Cardiac septum (tissue), 1 donor: ENCODE measurements at regions not wholly inside any gene's neighbourhood (a gene's known extent, or its start where the extent isn't known, plus 50 kb on each side); places are given as distances from the start of the nearest gene placed in this dataset.

Experiments used
- DNase-seq: peaks from one replicate; pipeline ENCODE4 v3.0.0-alpha.2; 2020; ENCODE audit warnings: low spot score
- intact Hi-C: fragments of 100-400 bp; cut with DNase I; formaldehyde crosslinking; loops from one replicate; pipeline ENCODE4 v1.14.0; 2022
- donor health status: DM: no; HTN: no; CAD: no.

- no peak for DNase-seq
- intact Hi-C loops, result no loop called here
Observed at GRCh38 chr18:64260810-64261209, 111.9 kb upstream of the LINC00305 start.

- intact Hi-C loops, result no loop called here
- no peak for DNase-seq
Observed at GRCh38 chr18:64259871-64260270, 111.0 kb upstream of the LINC00305 start.

GRCh38 chr18:64258111-64258650 is 109.3 kb upstream of the LINC00305 start:
- no peak for DNase-seq
- intact Hi-C loops, result no loop called here

GRCh38 chr18:64254399-64255093 is 105.7 kb upstream of the LINC00305 start:
- DNase-seq, result no peak
- intact Hi-C loops, result no loop called here

- intact Hi-C loops, result no loop called here
- no peak for DNase-seq
Observed at GRCh38 chr18:64253873-64254272, 105.0 kb upstream of the LINC00305 start.

- DNase-seq, result no peak
Observed at GRCh38 chr18:64253222-64253621, 104.3 kb upstream of the LINC00305 start.

GRCh38 chr18:64248836-64249235 is 99.9 kb upstream of the LINC00305 start:
- intact Hi-C loops, result no loop called here
- no peak for DNase-seq

More at GRCh38 chr18:64253222-64253621, 104.3 kb upstream of the LINC00305 start:
- intact Hi-C loops, result no loop called here

- no peak for DNase-seq
- intact Hi-C loops, result no loop called here
Observed at GRCh38 chr18:64245126-64245861, 96.4 kb upstream of the LINC00305 start.

- intact Hi-C loops, result no loop called here
- no peak for DNase-seq
Observed at GRCh38 chr18:64244571-64244970, 95.7 kb upstream of the LINC00305 start.

- no peak for DNase-seq
- intact Hi-C loops, result no loop called here
Observed at GRCh38 chr18:64240316-64240715, 91.4 kb upstream of the LINC00305 start.

- DNase-seq, result no peak
- intact Hi-C loops, result no loop called here
Observed at GRCh38 chr18:64238076-64238475, 89.2 kb upstream of the LINC00305 start.

- no peak for DNase-seq
- intact Hi-C loops, result no loop called here
Observed at GRCh38 chr18:64234321-64234720, 85.4 kb upstream of the LINC00305 start.

GRCh38 chr18:64233851-64234250 is 85.0 kb upstream of the LINC00305 start:
- intact Hi-C loops, result no loop called here
- no peak for DNase-seq

- intact Hi-C loops, result no loop called here
Observed at GRCh38 chr18:64220941-64221340, 72.1 kb upstream of the LINC00305 start.

GRCh38 chr18:64219517-64219916 is 70.6 kb upstream of the LINC00305 start:
- intact Hi-C loops, result no loop called here
- no peak for DNase-seq

More at GRCh38 chr18:64220941-64221340, 72.1 kb upstream of the LINC00305 start:
- DNase-seq, result no peak

- DNase-seq, result no peak
- intact Hi-C loops, result no loop called here
Observed at GRCh38 chr18:64210401-64210949, 61.6 kb upstream of the LINC00305 start.

- intact Hi-C loops, result no loop called here
- no peak for DNase-seq
Observed at GRCh38 chr18:64208516-64208915, 59.6 kb upstream of the LINC00305 start.

GRCh38 chr18:64207820-64208219 is 58.9 kb upstream of the LINC00305 start:
- no peak for DNase-seq

GRCh38 chr18:64203295-64203694 is 54.4 kb upstream of the LINC00305 start:
- DNase-seq, result no peak
- intact Hi-C loops, result no loop called here

More at GRCh38 chr18:64207820-64208219, 58.9 kb upstream of the LINC00305 start:
- intact Hi-C loops, result no loop called here

- intact Hi-C loops, result no loop called here
- DNase-seq, result no peak
Observed at GRCh38 chr18:64202863-64203262, 54.0 kb upstream of the LINC00305 start.
